CD4-positive, alpha-beta T cell (primary cell): ENCODE measurements at regions not wholly inside any gene's neighbourhood (a gene's known extent, or its start where the extent isn't known, plus 50 kb on each side); places are given as distances from the start of the nearest gene placed in this dataset.

Experiments used
- ATAC-seq: fragments of 200-7000 bp; cut with Tn5 transposase; one replicate; pipeline ENCODE4 v1.10.0; 2022; ENCODE audit warnings: mild to moderate bottlenecking; ENCODE audit not compliant: poor library complexity
- CTCF ChIA-PET: fragments of 350-600 bp; sonication (Branson Sonifier 250); formaldehyde crosslinking; loops from one replicate; lab custom pipeline; 2021; ENCODE audit warnings: antibody characterized with exemption, inconsistent platforms; lab: Charles Lee
- POLR2A ChIA-PET: fragments of 350-600 bp; sonication (Branson Sonifier 250); formaldehyde crosslinking; loops from one replicate; lab custom pipeline; 2021; ENCODE audit warnings: antibody characterized with exemption, inconsistent platforms; lab: Charles Lee
- DNase-seq, 14 experiments: peaks; one replicate each; pipeline ENCODE4 v3.0.0-alpha.2; 2013 to 2020; ENCODE audit warnings: mixed read lengths in 2 of 14
- H3K27ac ChIP-seq, 2 donors: one replicate each; pipeline versions ENCODE4 v1.5.1 to v1.7.0; 2013; ENCODE audit warnings: low read length in 2 of 2, low read depth in 1 of 2, mild to moderate bottlenecking in 1 of 2
- H3K27me3 ChIP-seq, 2 experiments: 1 replicate in 1 of 2; 2 replicates in 1 of 2; pipeline versions ENCODE4 v1.6.1 to v1.7.0; 2013; ENCODE audit warnings: low read length in 2 of 2, control low read depth in 1 of 2, mild to moderate bottlenecking in 1 of 2, moderate library complexity in 1 of 2; ENCODE audit not compliant: insufficient read depth in 2 of 2, control insufficient read depth in 1 of 2
- H3K36me3 ChIP-seq: one replicate; pipeline ENCODE4 v1.6.1; 2013; ENCODE audit warnings: low read length, control low read depth; ENCODE audit not compliant: insufficient read depth
- H3K4me1 ChIP-seq: one replicate; pipeline ENCODE4 v1.6.1; 2013; ENCODE audit warnings: low read length, control low read depth; ENCODE audit not compliant: insufficient read depth
- H3K4me3 ChIP-seq: one replicate; pipeline ENCODE4 v1.5.1; 2013; ENCODE audit warnings: mild to moderate bottlenecking, low read length, moderate library complexity
- H3K9me3 ChIP-seq, 2 experiments: 1 replicate in 1 of 2; 2 replicates in 1 of 2; pipeline versions ENCODE4 v1.6.1 to v1.7.0; 2013; ENCODE audit warnings: low read length in 2 of 2, mild to moderate bottlenecking in 2 of 2, control low read depth in 1 of 2, moderate library complexity in 1 of 2; ENCODE audit not compliant: control insufficient read depth in 1 of 2, insufficient read depth in 1 of 2
- H3K27ac Mint-ChIP-seq: one replicate; pipeline ENCODE4 v1.8.0; 2020; ENCODE audit warnings: mixed read lengths
- H3K27me3 Mint-ChIP-seq: one replicate; pipeline ENCODE4 v1.8.0; 2021; ENCODE audit warnings: mixed read lengths
- H3K36me3 Mint-ChIP-seq: one replicate; pipeline ENCODE4 v1.8.0; 2021; ENCODE audit warnings: low read depth, mixed read lengths
- H3K4me1 Mint-ChIP-seq: one replicate; pipeline ENCODE4 v1.8.0; 2021; ENCODE audit warnings: low read depth, mixed read lengths
- H3K4me3 Mint-ChIP-seq: one replicate; pipeline ENCODE4 v1.8.0; 2020; ENCODE audit warnings: mild to moderate bottlenecking, mixed read lengths
- H3K9me3 Mint-ChIP-seq: one replicate; pipeline ENCODE4 v1.8.0; 2020; ENCODE audit warnings: mixed read lengths
- CTCF ChIP-seq: fragments of 200-600 bp; IDR thresholded peaks from one replicate; pipeline ENCODE4 v1.8.0; 2022; ENCODE audit warnings: antibody characterized with exemption, mild to moderate bottlenecking
- intact Hi-C, 2 experiments: fragments of 100-400 bp; cut with DNase I in 1 of 2; cut with micrococcal nuclease in 1 of 2; formaldehyde crosslinking; loops; one replicate each; pipeline versions ENCODE4 v1.15.1 to v1.9.0; 2023 to 2025; cut with DNase I, micrococcal nuclease

- Mint-ChIP-seq H3K4me1 (no peaks in the 10 kb centered on the region), H3K27ac (no peak overlapping the region), H3K9me3 (peaks cover 2% of the 10 kb centered on the region), H3K4me3 (no peak overlapping the region), H3K36me3 (no peaks in the 10 kb centered on the region), H3K27me3 (no peaks in the 10 kb centered on the region)
- intact Hi-C loops: no loop called here
- ChIA-PET CTCF (no interaction called here), POLR2A (no interaction called here)
- Histone ChIP-seq H3K4me1 (no peaks in the 10 kb centered on the region), H3K36me3 (no peaks in the 10 kb centered on the region), H3K27ac (no peak overlapping the region), H3K9me3 (no peaks in the 10 kb centered on the region), H3K27me3 (no peaks in the 10 kb centered on the region), H3K4me3 (no peak overlapping the region)
- DNase-seq (no peak), ATAC-seq (no peak)
- TF ChIP-seq CTCF: no peak
Observed at GRCh38 chr3:5791558-5791957, 604.1 kb downstream of the EDEM1 start.

GRCh38 chr3:5796541-5796940 is 609.0 kb downstream of the EDEM1 start:
- TF ChIP-seq CTCF: no peak
- DNase-seq (no peak), ATAC-seq (no peak)
- H3K9me3 Mint-ChIP-seq: peaks cover 4% of the 10 kb centered on the region
- Histone ChIP-seq H3K27me3 (no peaks in the 10 kb centered on the region), H3K4me1 (no peaks in the 10 kb centered on the region), H3K9me3 (peaks cover 0 to 3% of the 10 kb centered on the region in 2 experiments), H3K27ac (no peak overlapping the region), H3K4me3 (no peak overlapping the region), H3K36me3 (no peaks in the 10 kb centered on the region)
- no peaks in the 10 kb centered on the region for H3K36me3 Mint-ChIP-seq
- CTCF ChIA-PET: no interaction called here
- no peaks in the 10 kb centered on the region for H3K4me1 Mint-ChIP-seq
- no peak overlapping the region for H3K4me3 Mint-ChIP-seq
- POLR2A ChIA-PET: no interaction called here
- no peak overlapping the region for H3K27ac Mint-ChIP-seq
- intact Hi-C loops: no loop called here
- H3K27me3 Mint-ChIP-seq: no peaks in the 10 kb centered on the region

GRCh38 chr3:5798809-5799208 is 611.3 kb downstream of the EDEM1 start:
- no peaks in the 10 kb centered on the region for H3K4me1 Mint-ChIP-seq
- DNase-seq (no peak), ATAC-seq (no peak)
- Histone ChIP-seq H3K27ac (no peak overlapping the region), H3K4me3 (no peak overlapping the region), H3K4me1 (no peaks in the 10 kb centered on the region), H3K27me3 (no peaks in the 10 kb centered on the region), H3K36me3 (no peaks in the 10 kb centered on the region), H3K9me3 (peaks cover 0 to 3% of the 10 kb centered on the region in 2 experiments)
- intact Hi-C loops: no loop called here
- no peak overlapping the region for H3K27ac Mint-ChIP-seq
- TF ChIP-seq CTCF: no peak
- no peaks in the 10 kb centered on the region for H3K27me3 Mint-ChIP-seq
- CTCF ChIA-PET: no interaction called here
- no peaks in the 10 kb centered on the region for H3K36me3 Mint-ChIP-seq
- POLR2A ChIA-PET: no interaction called here
- H3K9me3 Mint-ChIP-seq: peaks cover 5% of the 10 kb centered on the region
- no peak overlapping the region for H3K4me3 Mint-ChIP-seq
